GM18868 (cell line): ENCODE measurements at regions not wholly inside any gene's neighbourhood (a gene's known extent, or its start where the extent isn't known, plus 50 kb on each side); places are given as distances from the start of the nearest gene placed in this dataset.
A peak's percentile ranks its signal among the peaks of the same experiment; 100 is the strongest.

Experiments used
- ATAC-seq: cut with Tn5 transposase; IDR thresholded peaks from one replicate; pipeline ENCODE4 v1.9.1; 2021; ENCODE audit warnings: mild to moderate bottlenecking, moderate library complexity; ENCODE audit not compliant: unreplicated experiment

- ATAC-seq = no peak
Observed at GRCh38 chr10:92747066-92747465, 57.3 kb downstream of the HHEX start.

GRCh38 chr10:92747600-92747999 lies 57.8 kb downstream of the HHEX start:
- no peak for ATAC-seq

DNA sequence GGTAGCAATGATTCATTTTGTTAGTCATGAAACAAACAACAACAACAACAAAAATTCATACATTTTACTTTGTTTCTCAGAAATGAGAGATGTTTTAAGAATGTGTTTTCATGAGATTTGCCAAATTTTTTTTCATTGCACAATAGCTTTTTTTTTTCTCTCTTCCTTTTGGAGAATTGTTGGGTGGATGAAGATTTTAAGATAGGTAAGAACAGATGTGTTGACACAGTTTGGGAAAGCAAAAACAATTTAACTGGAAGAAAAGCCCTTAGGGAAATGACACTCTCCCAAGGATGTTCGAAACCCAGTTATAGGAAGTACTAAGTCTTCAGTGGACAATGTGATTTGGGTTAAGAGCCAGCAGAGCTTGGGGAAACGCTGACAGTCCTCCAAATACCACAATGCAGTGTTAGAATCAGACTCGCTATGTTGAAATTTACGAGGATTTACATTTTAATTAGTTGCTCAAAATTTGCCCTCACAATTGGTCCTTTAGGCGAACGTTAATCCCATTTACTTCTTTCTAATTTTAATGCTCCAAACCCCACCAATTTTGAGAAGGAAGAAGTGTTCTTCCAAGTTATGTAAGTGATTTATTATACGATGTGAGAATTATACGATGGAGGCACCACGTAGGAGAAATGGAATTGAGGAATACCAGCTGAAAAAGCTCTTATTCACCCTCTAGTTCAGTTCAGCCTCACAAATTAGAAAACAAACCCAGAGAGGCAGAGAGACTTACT lies 61.2 kb downstream of the HHEX start:
- ATAC-seq = no peak

DNA sequence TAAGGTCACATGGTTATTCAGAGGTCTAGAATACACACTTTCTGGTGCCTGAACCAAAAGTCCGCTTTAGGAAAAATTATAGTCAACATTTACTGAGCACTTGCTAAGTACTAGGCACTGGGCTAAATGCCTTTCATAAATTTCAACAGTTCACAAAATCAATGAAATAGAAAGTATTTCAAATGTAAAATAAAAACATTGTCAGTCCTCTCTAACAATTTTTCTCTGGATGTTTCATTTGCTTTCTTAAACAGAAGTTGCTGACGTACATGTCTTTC lies 61.7 kb downstream of the HHEX start:
- no peak for ATAC-seq

GRCh38 chr10:92751827-92752226 lies 62.1 kb downstream of the HHEX start:
- no peak for ATAC-seq

DNA sequence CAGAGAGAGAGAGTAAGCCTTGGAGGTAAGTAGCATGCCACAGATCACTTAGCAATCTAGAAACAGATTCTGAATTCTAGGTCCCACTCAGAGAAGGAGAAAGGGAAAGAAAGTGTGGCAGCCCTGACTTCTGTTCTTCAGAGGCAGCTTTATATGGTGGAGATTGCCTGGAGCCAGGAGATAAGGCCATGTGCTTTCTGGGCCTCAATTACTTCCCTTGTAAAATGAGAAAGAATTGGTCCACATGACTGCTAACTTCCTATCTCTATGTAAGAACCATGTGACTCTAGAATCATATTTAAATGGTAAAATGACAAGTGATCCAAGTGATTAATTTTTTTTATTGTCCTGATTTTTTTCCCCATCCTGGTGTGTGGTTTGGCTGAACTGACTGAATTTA lies 64.1 kb downstream of the HHEX start:
- no peak for ATAC-seq

DNA sequence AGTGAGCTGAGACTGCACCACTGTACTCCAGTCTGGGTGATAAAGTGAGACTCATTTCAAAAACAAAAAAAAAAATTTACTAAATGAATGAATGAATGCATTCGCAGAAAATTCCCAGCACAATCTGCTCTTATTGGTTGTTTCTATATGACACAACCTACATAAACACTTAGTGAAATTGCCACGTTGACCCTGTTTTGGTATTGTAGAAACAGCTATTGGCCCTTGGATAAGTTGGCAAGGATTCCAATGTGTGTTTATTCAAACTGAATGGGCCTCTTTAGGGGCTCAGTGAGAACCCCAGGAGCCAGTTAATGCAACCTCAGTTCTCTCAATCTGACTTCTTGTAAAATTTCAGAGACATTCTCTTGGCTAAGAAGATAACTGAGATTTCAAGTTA lies 66.0 kb downstream of the HHEX start:
- ATAC-seq = no peak

DNA sequence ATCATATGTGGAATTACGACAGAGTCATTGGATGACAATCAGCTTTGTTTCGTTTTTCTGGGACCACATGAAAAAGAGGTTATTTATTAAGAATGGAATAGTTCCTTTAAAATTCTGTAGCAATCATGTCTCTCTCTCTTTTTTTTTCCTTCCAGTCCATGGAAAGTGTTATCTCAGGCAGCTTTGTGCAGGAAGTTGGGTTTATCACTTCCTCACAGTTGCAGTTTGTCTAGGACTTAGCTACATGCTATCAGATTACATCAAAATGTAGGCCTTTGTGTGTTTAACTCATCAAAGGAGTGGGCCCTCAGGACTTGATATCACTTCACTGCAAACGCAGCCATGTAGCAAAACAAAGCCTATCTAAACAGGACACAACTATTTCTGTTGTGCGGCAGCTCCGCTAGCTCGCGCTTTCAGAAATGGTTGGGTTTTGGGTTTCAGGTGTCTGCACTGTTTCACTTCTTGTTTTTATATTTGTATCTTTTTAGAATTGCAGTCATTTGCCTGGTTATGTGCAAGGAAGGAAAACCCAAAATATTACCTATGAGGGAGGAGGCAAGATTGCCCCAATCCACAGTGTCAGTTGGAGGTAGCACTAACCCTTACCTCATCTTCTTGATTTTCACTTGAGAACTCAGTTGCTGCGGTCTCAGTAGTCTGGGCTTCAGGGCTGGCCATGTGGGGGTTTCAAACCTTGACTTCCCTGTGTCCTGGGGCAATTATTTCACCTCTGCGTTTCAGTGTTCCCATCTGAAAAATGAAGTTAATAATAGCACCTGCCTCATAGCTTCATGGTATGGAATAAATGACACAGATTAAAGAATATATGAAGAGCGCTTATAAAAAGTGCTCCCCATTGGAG lies 66.7 kb downstream of the HHEX start:
- peak; percentile 84 for ATAC-seq

DNA sequence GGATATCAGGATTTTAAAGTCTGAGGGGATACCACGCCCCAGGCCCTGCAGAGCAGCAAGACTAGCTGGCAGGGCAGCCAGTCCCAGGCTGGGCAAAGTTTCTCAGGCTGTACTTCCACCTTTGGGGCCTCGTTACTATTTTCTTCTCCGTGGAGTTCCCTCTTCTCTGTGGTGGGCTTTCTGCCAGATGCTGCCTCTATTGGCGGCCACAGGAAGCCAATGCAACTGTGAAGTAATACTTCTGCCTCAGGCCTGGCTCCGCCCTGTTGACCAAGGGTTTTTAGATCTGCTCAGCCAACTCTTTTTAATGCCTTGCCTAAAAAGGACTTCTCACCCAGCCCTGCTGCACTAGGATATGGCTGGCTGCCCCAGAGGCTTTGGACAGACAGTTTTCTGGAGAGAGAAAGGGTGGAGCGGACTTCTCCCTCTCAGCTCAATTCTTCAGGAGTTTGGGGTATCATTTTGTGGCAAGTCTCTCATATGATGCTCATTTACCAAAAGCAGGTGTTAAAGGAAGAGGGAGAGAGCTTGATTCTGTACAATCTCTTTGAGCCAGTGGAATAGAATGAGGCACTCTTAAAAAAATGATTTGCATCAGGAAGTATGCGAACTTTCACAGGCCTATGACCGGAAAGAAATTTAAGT lies 67.4 kb downstream of the HHEX start:
- peak; percentile 65 for ATAC-seq

- no peak for ATAC-seq
Observed at GRCh38 chr10:92757711-92758104, 68.0 kb downstream of the HHEX start.

DNA sequence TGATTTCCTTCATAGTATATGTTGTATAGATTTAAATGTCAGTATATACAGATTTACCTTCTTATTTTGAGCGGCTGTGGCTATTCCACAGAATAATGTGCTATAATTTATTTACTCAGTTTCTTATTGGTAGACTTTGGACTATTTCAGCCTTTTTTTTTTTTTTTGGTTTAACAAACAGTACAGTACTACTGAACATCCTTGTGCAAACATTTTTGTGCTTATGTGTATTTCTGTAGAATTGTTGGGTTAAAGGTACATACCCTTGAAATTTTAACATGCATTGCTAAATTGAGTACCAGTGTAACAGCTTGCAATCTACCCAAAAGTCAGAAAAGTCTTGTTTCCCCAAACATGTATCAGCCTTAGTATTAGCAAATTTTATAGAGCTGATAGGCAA lies 68.8 kb downstream of the HHEX start:
- ATAC-seq = no peak

DNA sequence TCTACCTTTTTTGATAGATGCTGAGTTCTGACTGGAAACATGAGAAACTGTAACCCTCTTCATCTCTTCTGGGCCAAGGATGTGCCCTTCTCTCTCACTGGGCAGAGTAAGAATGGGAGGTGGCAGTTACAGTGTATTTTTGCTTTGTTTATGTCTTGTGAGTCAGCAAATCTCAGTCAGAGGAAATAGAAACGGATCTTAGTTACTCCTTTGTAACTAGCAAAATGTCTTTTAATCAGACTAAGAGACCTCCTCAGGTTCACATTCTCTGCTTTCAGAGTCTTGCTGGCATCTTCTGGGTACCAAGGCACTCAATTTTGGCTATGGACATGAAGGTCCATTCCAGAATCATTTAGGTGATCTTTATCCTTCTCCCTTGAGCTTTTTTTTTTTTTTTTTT lies 70.9 kb downstream of the HHEX start:
- ATAC-seq = no peak

GRCh38 chr10:92761571-92761970 lies 71.8 kb downstream of the HHEX start:
- no peak for ATAC-seq

- no peak for ATAC-seq
Observed at GRCh38 chr10:92763634-92764155, 73.9 kb downstream of the HHEX start.

- no peak for ATAC-seq
Observed at GRCh38 chr10:92766451-92766850, 76.7 kb downstream of the HHEX start.

- no peak for ATAC-seq
Observed at GRCh38 chr10:92768104-92768503, 78.3 kb downstream of the HHEX start.

- ATAC-seq = no peak
Observed at GRCh38 chr10:92773776-92774175, 74.5 kb upstream of the EXOC6 start.

- no peak for ATAC-seq
Observed at GRCh38 chr10:92778091-92778490, 70.2 kb upstream of the EXOC6 start.

DNA sequence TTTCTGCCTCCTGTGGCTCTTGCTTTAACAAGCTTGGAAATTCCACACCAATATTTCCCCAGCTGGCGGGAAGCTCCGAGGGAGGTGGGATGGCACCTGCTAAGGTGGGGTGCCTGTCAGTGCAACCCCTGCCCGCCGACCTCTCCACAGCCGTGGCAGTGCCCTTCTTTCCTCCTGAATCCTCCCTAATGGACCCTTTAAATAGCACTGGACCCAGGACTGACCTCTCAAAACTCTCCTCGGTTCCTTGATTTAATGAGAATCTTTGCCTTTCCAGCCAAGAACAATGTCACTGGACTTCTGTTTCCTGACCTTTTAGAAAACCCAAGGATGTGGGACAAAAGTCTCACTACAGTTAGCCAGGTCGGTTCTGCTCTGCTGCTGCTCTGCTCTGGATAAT lies 63.2 kb upstream of the EXOC6 start:
- ATAC-seq = no peak

DNA sequence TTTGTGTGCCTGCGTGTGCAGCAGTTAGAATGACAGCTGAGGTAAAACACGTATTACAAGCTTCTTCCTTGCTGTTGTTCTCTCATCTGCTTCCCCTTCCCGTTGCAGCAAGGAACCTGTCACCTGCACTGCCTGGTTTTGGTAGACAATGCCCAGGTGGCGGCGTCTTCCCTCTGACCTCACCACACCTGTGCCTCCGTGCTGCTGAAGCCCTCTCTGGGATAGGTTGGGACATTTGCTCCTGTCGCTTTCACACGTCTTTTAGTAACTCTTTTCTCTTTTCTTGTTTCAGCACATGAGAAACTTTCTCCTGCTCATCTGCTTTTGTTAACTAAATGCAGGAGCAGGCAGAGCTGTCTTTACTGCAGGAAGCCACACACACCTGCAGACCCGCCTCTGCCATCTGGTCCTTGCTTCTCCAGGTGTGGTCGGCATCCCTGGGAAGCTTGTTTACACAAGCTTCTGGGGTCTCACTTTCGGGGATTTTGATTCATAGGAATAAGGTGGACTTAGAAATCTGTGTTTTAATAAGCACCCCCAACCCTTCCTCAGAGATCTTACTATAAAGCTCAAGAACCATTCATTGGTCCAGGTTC lies 60.7 kb upstream of the EXOC6 start:
- ATAC-seq = no peak

DNA sequence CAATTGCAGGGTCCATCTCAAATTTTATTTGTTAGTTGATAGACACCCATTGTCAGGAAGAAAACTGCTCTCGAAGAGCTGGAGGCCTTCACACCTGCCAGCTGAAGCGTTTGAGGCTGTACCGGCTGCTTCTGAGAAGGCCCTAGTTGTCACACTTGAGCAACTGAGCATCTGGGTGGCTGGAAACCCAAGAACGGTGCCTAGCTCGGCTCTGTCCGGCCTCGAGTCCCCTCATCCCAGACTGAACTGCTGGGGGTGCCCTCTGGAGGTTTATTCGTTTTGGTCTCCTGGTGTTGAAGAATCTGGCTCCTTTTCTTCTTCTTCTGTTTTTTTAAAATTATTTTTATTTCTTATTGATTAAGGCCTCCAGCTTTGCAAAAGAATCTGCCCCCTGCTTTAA lies 59.3 kb upstream of the EXOC6 start:
- no peak for ATAC-seq
